Ovary (tissue), 7 donors: ENCODE measurements at regions not wholly inside any gene's neighbourhood (a gene's known extent, or its start where the extent isn't known, plus 50 kb on each side); places are given as distances from the start of the nearest gene placed in this dataset.

ENCODE experiments used
- DNase-seq, 5 donors: peaks; one replicate each; pipeline ENCODE4 v3.0.0-alpha.2; 2019 to 2020
- H3K27ac ChIP-seq, 2 donors: fragments of 200-600 bp; one replicate each; pipeline versions ENCODE4 v1.5.1 to v1.8.0; 2019 to 2022
- H3K27me3 ChIP-seq: fragments of 200-600 bp; one replicate; pipeline ENCODE4 v1.8.0; 2022
- H3K36me3 ChIP-seq: fragments of 200-600 bp; sonication (generic); one replicate; pipeline ENCODE4 v1.5.1; 2019
- H3K4me1 ChIP-seq: one replicate; pipeline ENCODE4 v1.8.1; 2013; ENCODE audit warnings: mild to moderate bottlenecking, moderate library complexity; ENCODE audit not compliant: insufficient read depth
- H3K4me3 ChIP-seq: fragments of 200-600 bp; sonication (generic); one replicate; pipeline ENCODE4 v1.5.1; 2017
- H3K9me3 ChIP-seq, 2 donors: fragments of 200-600 bp in 1 of 2; sonication (generic) in 1 of 2; one replicate each; pipeline versions ENCODE4 v1.5.1 to v1.8.1; 2013 to 2019; ENCODE audit warnings: mild to moderate bottlenecking in 1 of 2, moderate library complexity in 1 of 2
- EP300 ChIP-seq: sonication (generic); formaldehyde crosslinking; IDR thresholded peaks from one replicate; pipeline ENCODE4 v1.6.1; 2017; ENCODE audit warnings: antibody characterized with exemption
- POLR2A ChIP-seq: fragments of 450-650 bp; IDR thresholded peaks from one replicate; pipeline ENCODE4 v1.6.1; 2017; ENCODE audit warnings: antibody characterized with exemption, mild to moderate bottlenecking, moderate library complexity
- WGBS, 3 donors: extraction: QIAGEN DNeasy Blood & Tissue Kit in 1 of 3; methylation state at CpG; one replicate each; pipeline versions ENCODE4 v1.1.5 to v1.1.7; 2013 to 2017; 5-methylcytosine and 5-hydroxymethylcytosine counted together
- intact Hi-C, 4 donors: fragments of 100-400 bp; cut with DNase I; formaldehyde crosslinking; loops; one replicate each; pipeline versions ENCODE4 v1.11.0 to v1.15.1; 2022 to 2023
- TF ChIP-seq, protein P1 (sequence below), 3 donors: fragments of 450-650 bp in 2 of 3; fragments of 200-600 bp in 1 of 3; IDR thresholded peaks; one replicate each; pipeline versions ENCODE4 v1.5.1 to v1.8.0; 2016 to 2022; ENCODE audit warnings: antibody characterized with exemption in 3 of 3, mild to moderate bottlenecking in 1 of 3
- donor health status: DM: no; HTN: no; CAD: no; lungs with moderate emphysema.
- donor health status: DM: no; HTN: no; CAD: no.
- donor health status: Bipolar disorder and iron deficiency.
- donor health status: DM: no; HTN: no; CAD: no.
- donor health status: DM: yes; HTN: yes; CAD: no.

GRCh38 chr14:101478796-101479410 is 82.4 kb upstream of the DIO3 start:
- Histone ChIP-seq H3K27ac (no peak overlapping the region), H3K9me3 (no peaks in the 10 kb centered on the region), H3K36me3 (no peaks in the 10 kb centered on the region), H3K27me3 (no peaks in the 10 kb centered on the region), H3K4me3 (no peak overlapping the region), H3K4me1 (peaks cover 24% of the 10 kb centered on the region)
- intact Hi-C loops, result loop anchor here in 3 of 4 donors (5.0 to 10.0 kb wide), 5 partner anchors 78 to 117 kb away; partner anchors contain the start of gene DIO3 (in 1 of the 3)
- peak in 3 of 5 donors; percentile 10 to 28 (median 18) for DNase-seq
- TF ChIP-seq EP300, result no peak
- TF ChIP-seq, protein P1, sequence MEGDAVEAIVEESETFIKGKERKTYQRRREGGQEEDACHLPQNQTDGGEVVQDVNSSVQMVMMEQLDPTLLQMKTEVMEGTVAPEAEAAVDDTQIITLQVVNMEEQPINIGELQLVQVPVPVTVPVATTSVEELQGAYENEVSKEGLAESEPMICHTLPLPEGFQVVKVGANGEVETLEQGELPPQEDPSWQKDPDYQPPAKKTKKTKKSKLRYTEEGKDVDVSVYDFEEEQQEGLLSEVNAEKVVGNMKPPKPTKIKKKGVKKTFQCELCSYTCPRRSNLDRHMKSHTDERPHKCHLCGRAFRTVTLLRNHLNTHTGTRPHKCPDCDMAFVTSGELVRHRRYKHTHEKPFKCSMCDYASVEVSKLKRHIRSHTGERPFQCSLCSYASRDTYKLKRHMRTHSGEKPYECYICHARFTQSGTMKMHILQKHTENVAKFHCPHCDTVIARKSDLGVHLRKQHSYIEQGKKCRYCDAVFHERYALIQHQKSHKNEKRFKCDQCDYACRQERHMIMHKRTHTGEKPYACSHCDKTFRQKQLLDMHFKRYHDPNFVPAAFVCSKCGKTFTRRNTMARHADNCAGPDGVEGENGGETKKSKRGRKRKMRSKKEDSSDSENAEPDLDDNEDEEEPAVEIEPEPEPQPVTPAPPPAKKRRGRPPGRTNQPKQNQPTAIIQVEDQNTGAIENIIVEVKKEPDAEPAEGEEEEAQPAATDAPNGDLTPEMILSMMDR (IDR thresholded peaks at IDR 0.05), result no peak
- no peak for TF ChIP-seq POLR2A
- 94 to 95% (median 95%) methylated on average over 13 of the region's 13 CpGs for WGBS, 3 donors

GRCh38 chr14:101480022-101480746 is 81.1 kb upstream of the DIO3 start:
- intact Hi-C loops, result no loop called here
- 60 to 69% (median 62%) methylated on average over 12 of the region's 12 CpGs for WGBS, 3 donors
- peak in 4 of 5 donors; percentile 7 to 23 (median 16) for DNase-seq
- H3K27ac ChIP-seq, result peak overlapping the region; percentile 64 to 75
- H3K4me1 ChIP-seq, result peaks cover 17% of the 10 kb centered on the region
- H3K9me3 ChIP-seq, result no peaks in the 10 kb centered on the region
- no peaks in the 10 kb centered on the region for H3K27me3 ChIP-seq
- no peak overlapping the region for H3K4me3 ChIP-seq
- H3K36me3 ChIP-seq, result no peaks in the 10 kb centered on the region
- TF ChIP-seq POLR2A, result no peak
- no peak for TF ChIP-seq EP300
- TF ChIP-seq, protein P1 (IDR thresholded peaks at IDR 0.05), result no peak

DNA sequence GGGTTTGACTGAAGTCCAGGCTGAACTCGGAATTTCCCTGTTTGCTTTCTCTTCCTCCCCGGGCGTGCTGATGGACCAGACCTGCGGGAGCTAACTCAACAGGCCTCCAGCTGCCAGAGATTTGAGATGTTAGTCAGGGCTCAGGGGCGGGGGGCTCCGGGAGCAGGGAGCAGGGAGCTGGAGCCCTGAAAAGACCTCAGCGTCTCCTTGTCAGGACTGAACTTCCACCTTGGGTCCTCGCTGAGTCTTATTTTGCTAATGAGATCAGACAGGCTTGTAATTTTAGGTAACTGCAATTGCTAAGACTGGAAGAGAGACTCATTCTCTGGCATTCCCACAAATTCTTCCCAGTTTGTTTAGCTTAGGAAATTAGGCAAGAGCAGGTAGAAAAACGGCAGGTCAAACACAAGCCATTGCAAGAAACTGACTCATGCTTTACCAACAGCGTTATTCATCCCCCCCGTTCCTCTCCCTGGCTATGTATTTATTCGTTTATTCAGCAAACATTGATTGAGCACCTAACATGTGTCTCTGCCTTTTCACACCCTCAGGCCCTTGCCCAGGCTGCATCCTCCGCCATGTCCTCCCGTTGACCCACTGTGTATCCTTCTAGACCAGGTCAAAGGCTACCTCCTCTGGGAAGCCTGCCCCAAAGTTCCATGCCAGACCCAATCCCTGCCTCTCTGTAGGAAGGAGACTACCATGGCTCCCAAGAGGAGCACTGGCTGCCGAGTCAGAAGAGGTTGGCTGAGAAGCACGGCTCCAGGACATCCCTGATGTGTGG is 80.4 kb upstream of the DIO3 start:
- Histone ChIP-seq H3K36me3 (no peaks in the 10 kb centered on the region), H3K4me3 (no peak overlapping the region), H3K27ac (peak overlapping the region; percentile 64 to 75), H3K27me3 (no peaks in the 10 kb centered on the region), H3K4me1 (peaks cover 13% of the 10 kb centered on the region), H3K9me3 (no peaks in the 10 kb centered on the region)
- DNase-seq, result peak; percentile 57 to 65 (median 64)
- TF ChIP-seq, protein P1 (IDR thresholded peaks at IDR 0.05), result no peak
- TF ChIP-seq POLR2A, result peak; percentile 16
- intact Hi-C loops, result no loop called here
- 20 to 26% (median 21%) methylated on average over 15 to 16 of the region's 16 CpGs for WGBS, 3 donors

- intact Hi-C loops, result no loop called here
- Histone ChIP-seq H3K4me1 (peaks cover 7% of the 10 kb centered on the region), H3K27me3 (no peaks in the 10 kb centered on the region), H3K9me3 (no peaks in the 10 kb centered on the region), H3K27ac (peak overlapping the region in 1 of 2 donors; percentile 75), H3K36me3 (no peaks in the 10 kb centered on the region), H3K4me3 (no peak overlapping the region)
- peak; percentile 11 to 43 (median 32) for DNase-seq
- 81 to 82% (median 82%) methylated on average over 5 of the region's 5 CpGs for WGBS, 3 donors
- TF ChIP-seq EP300 (no peak), POLR2A (no peak)
- TF ChIP-seq, protein P1 (IDR thresholded peaks at IDR 0.05), result no peak
Measured at GRCh38 chr14:101481557-101481956, 79.7 kb upstream of the DIO3 start.
